CD14-positive monocyte (primary cell): ENCODE measurements at regions not wholly inside any gene's neighbourhood (a gene's known extent, or its start where the extent isn't known, plus 50 kb on each side); places are given as distances from the start of the nearest gene placed in this dataset. TPM values are rescaled to one million over a fixed set of nuclear protein-coding genes. Genes with fewer than 3 reads are reported as not detected.

ENCODE experiments used
- DNase-seq, 3 donors: peaks; one replicate each; pipeline ENCODE4 v3.0.0-alpha.2; 2011 to 2022
- H2AFZ ChIP-seq: 2 replicates; pipeline ENCODE4 v1.6.0; 2012; ENCODE audit warnings: mild to moderate bottlenecking, low read depth, low read length, inconsistent platforms; ENCODE audit not compliant: insufficient read depth, poor library complexity, severe bottlenecking
- H3K27ac ChIP-seq, 2 donors: 1 replicate in 1 of 2; 2 replicates in 1 of 2; pipeline ENCODE4 v1.5.1; 2012 to 2013; ENCODE audit warnings: low read length in 2 of 2, control low read depth in 1 of 2, inconsistent platforms in 1 of 2, low read depth in 1 of 2, mild to moderate bottlenecking in 1 of 2
- H3K27me3 ChIP-seq, 2 donors: one replicate each; pipeline versions ENCODE4 v1.6.0 to v1.6.1; 2011 to 2013; ENCODE audit warnings: low read length in 2 of 2; ENCODE audit not compliant: control insufficient read depth in 2 of 2, insufficient read depth in 2 of 2
- H3K36me3 ChIP-seq, 2 donors: replicated peaks in 1 of 2; 1 replicate in 1 of 2; 2 replicates in 1 of 2; pipeline versions ENCODE4 v1.5.1 to v1.6.1; 2012 to 2013; ENCODE audit warnings: low read length in 2 of 2, control low read depth in 1 of 2, inconsistent platforms in 1 of 2, mild to moderate bottlenecking in 1 of 2; ENCODE audit not compliant: insufficient read depth in 2 of 2, control insufficient read depth in 1 of 2
- H3K4me1 ChIP-seq, 2 donors: 1 replicate in 1 of 2; 2 replicates in 1 of 2; pipeline versions ENCODE4 v1.5.1 to v1.6.1; 2012 to 2013; ENCODE audit warnings: low read length in 2 of 2, control low read depth in 1 of 2, inconsistent platforms in 1 of 2, mild to moderate bottlenecking in 1 of 2, moderate library complexity in 1 of 2; ENCODE audit not compliant: insufficient read depth in 2 of 2, control insufficient read depth in 1 of 2
- H3K4me2 ChIP-seq: replicated peaks from 2 replicates; pipeline ENCODE3; 2012; ENCODE audit warnings: low read length, moderate library complexity, mild to moderate bottlenecking; ENCODE audit not compliant: poor library complexity, severe bottlenecking; ENCODE audit errors: extremely low read depth
- H3K4me3 ChIP-seq, 3 experiments: fragments of 200-600 bp in 1 of 3; sonication (generic) in 1 of 3; replicated peaks in 1 of 3; 1 replicate in 2 of 3; 2 replicates in 1 of 3; pipeline ENCODE4 v1.5.1; 2011 to 2013; ENCODE audit warnings: low read length in 3 of 3, mild to moderate bottlenecking in 3 of 3, control low read depth in 2 of 3, low read depth in 2 of 3, inconsistent platforms in 1 of 3, moderate library complexity in 1 of 3
- H3K79me2 ChIP-seq: 2 replicates; pipeline ENCODE4 v1.6.0; 2012; ENCODE audit warnings: mild to moderate bottlenecking, control low read depth, inconsistent platforms, low read length, moderate library complexity; ENCODE audit not compliant: insufficient read depth
- H3K9ac ChIP-seq: 2 replicates; pipeline ENCODE4 v1.6.0; 2017; ENCODE audit warnings: low read length, mild to moderate bottlenecking; ENCODE audit not compliant: insufficient read depth, poor library complexity, severe bottlenecking
- H3K9me3 ChIP-seq, 2 donors: replicated peaks in 1 of 2; 1 replicate in 1 of 2; 2 replicates in 1 of 2; pipeline versions ENCODE4 v1.5.1 to v1.6.1; 2012 to 2013; ENCODE audit warnings: low read length in 2 of 2, control low read depth in 1 of 2; ENCODE audit not compliant: control insufficient read depth in 1 of 2, insufficient read depth in 1 of 2
- H4K20me1 ChIP-seq: 2 replicates; pipeline ENCODE4 v1.6.0; 2012; ENCODE audit warnings: mild to moderate bottlenecking, low read length, control low read depth, moderate library complexity; ENCODE audit not compliant: insufficient read depth
- H3K27ac Mint-ChIP-seq, 7 donors: one replicate each; pipeline ENCODE4 v1.8.0; 2020; ENCODE audit warnings: mild to moderate bottlenecking in 7 of 7, mixed read lengths in 7 of 7, moderate library complexity in 6 of 7, inconsistent platforms in 2 of 7
- H3K27me3 Mint-ChIP-seq, 3 donors: one replicate each; pipeline ENCODE4 v1.8.0; 2021 to 2022; ENCODE audit warnings: low read depth in 3 of 3, mild to moderate bottlenecking in 3 of 3, mixed read lengths in 3 of 3, moderate library complexity in 3 of 3, inconsistent platforms in 1 of 3
- H3K36me3 Mint-ChIP-seq, 2 donors: one replicate each; pipeline ENCODE4 v1.8.0; 2020; ENCODE audit warnings: mixed read lengths in 2 of 2, inconsistent platforms in 1 of 2, mild to moderate bottlenecking in 1 of 2
- H3K4me1 Mint-ChIP-seq: one replicate; pipeline ENCODE4 v1.8.0; 2020; ENCODE audit warnings: mild to moderate bottlenecking, mixed read lengths
- H3K4me3 Mint-ChIP-seq, 2 donors: one replicate each; pipeline ENCODE4 v1.8.0; 2020; ENCODE audit warnings: mild to moderate bottlenecking in 2 of 2, mixed read lengths in 2 of 2, moderate library complexity in 1 of 2
- H3K9me3 Mint-ChIP-seq, 7 donors: one replicate each; pipeline ENCODE4 v1.8.0; 2020 to 2022; ENCODE audit warnings: mixed read lengths in 7 of 7, mild to moderate bottlenecking in 6 of 7, moderate library complexity in 6 of 7, inconsistent platforms in 2 of 7
- WGBS: methylation state at CpG from one replicate; pipeline ENCODE4 v1.1.5; 2013; ENCODE audit warnings: missing lambda C conversion rate; ENCODE audit not compliant: insufficient coverage; 5-methylcytosine and 5-hydroxymethylcytosine counted together
- intact Hi-C, 2 donors: fragments of 100-400 bp; cut with micrococcal nuclease; formaldehyde crosslinking; loops; one replicate each; pipeline versions ENCODE4 v1.15.0 to v1.15.1; 2023
- small RNA-seq: library from RNA; depleted of rRNA; stranded (forward); fragments of <200 nt; gene quantifications from one replicate; pipeline ENCODE3, GENCODE V24; 2012; ENCODE audit warnings: low read depth; ENCODE audit not compliant: insufficient read length
- TF ChIP-seq, protein P1 (sequence below): fragments of 200-600 bp; IDR thresholded peaks from one replicate; pipeline ENCODE4 v1.8.0; 2022; ENCODE audit warnings: antibody characterized with exemption, mild to moderate bottlenecking

DNA sequence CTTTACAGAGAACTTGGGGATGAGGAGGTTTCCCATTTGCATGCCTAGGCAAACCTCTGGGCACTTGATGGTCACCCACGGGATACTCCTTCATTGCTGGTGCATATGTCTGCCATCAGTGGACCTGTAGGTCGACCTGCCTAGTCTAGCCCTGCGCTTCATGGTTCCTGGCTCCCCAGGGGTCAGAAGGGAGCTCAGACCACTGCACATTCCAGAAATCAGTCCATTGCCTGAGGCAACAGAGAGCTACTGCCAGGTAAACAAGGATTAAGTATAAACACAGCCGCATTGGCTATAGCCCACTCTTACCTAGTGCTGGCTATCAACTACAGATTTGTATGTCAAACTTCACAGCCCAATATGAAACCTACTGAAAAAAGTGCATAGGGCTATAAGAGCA lies 476.4 kb downstream of the SOX5 start:
- Mint-ChIP-seq H3K4me1 (no peaks in the 10 kb centered on the region), H3K4me3 (no peak overlapping the region), H3K27me3 (no peaks in the 10 kb centered on the region), H3K27ac (no peak overlapping the region), H3K9me3 (peaks cover 7 to 28% (median 18%) of the 10 kb centered on the region in 7 donors), H3K36me3 (no peaks in the 10 kb centered on the region)
- no peak overlapping the region for H2AFZ ChIP-seq
- no peak overlapping the region for H3K4me2 ChIP-seq
- peaks cover 30 to 42% of the 10 kb centered on the region in 2 donors for H3K9me3 ChIP-seq
- intact Hi-C loops: no loop called here
- TF ChIP-seq, protein P1, sequence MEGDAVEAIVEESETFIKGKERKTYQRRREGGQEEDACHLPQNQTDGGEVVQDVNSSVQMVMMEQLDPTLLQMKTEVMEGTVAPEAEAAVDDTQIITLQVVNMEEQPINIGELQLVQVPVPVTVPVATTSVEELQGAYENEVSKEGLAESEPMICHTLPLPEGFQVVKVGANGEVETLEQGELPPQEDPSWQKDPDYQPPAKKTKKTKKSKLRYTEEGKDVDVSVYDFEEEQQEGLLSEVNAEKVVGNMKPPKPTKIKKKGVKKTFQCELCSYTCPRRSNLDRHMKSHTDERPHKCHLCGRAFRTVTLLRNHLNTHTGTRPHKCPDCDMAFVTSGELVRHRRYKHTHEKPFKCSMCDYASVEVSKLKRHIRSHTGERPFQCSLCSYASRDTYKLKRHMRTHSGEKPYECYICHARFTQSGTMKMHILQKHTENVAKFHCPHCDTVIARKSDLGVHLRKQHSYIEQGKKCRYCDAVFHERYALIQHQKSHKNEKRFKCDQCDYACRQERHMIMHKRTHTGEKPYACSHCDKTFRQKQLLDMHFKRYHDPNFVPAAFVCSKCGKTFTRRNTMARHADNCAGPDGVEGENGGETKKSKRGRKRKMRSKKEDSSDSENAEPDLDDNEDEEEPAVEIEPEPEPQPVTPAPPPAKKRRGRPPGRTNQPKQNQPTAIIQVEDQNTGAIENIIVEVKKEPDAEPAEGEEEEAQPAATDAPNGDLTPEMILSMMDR: no peak
- H3K9ac ChIP-seq: no peak overlapping the region
- H4K20me1 ChIP-seq: no peaks in the 10 kb centered on the region
- no peak overlapping the region for H3K4me3 ChIP-seq
- DNase-seq: no peak
- H3K27me3 ChIP-seq: no peaks in the 10 kb centered on the region
- 91% methylated on average over 3 of the region's 4 CpGs for WGBS
- H3K4me1 ChIP-seq: no peaks in the 10 kb centered on the region
- H3K36me3 ChIP-seq: no peaks in the 10 kb centered on the region
- no peaks in the 10 kb centered on the region for H3K79me2 ChIP-seq
- H3K27ac ChIP-seq: no peak overlapping the region

- Histone ChIP-seq H3K9me3 (peaks cover 30 to 50% of the 10 kb centered on the region in 2 donors), H3K9ac (no peak overlapping the region), H3K79me2 (no peaks in the 10 kb centered on the region), H4K20me1 (no peaks in the 10 kb centered on the region), H3K4me3 (no peak overlapping the region), H2AFZ (no peak overlapping the region), H3K4me1 (no peaks in the 10 kb centered on the region), H3K36me3 (no peaks in the 10 kb centered on the region), H3K27ac (no peak overlapping the region), H3K27me3 (no peaks in the 10 kb centered on the region), H3K4me2 (no peak overlapping the region)
- TF ChIP-seq, protein P1: no peak
- Mint-ChIP-seq H3K27ac (no peak overlapping the region), H3K9me3 (peaks cover 8 to 31% (median 20%) of the 10 kb centered on the region in 7 donors), H3K27me3 (no peaks in the 10 kb centered on the region), H3K4me3 (no peak overlapping the region), H3K36me3 (no peaks in the 10 kb centered on the region), H3K4me1 (no peaks in the 10 kb centered on the region)
- WGBS: 95% methylated on average over 5 of the region's 5 CpGs
- no peak for DNase-seq
- intact Hi-C loops: no loop called here
These were observed 475.0 kb downstream of the SOX5 start for GRCh38 chr12:23474438-23474976.

Small RNA genes lying in the stretch of these regions (small RNA-seq; reads per million reads assigned to genes)
- gene AC087258.2: not detected
